LNCaP clone FGC (cell line): ENCODE measurements at regions not wholly inside any gene's neighbourhood (a gene's known extent, or its start where the extent isn't known, plus 50 kb on each side); places are given as distances from the start of the nearest gene placed in this dataset.
A peak's percentile ranks its signal among the peaks of the same experiment; 100 is the strongest.

ENCODE experiments used
- DNase-seq: peaks from one replicate; pipeline ENCODE4 v3.0.0-alpha.2; 2011; ENCODE audit warnings: low read depth
- H3K4me3 ChIP-seq: 2 replicates; pipeline ENCODE4 v1.5.1; 2011; ENCODE audit warnings: mild to moderate bottlenecking, low read depth, low read length, control low read depth
- TF ChIP-seq, protein P1 (sequence below): IDR thresholded peaks from 2 replicates; pipeline ENCODE4 v1.5.1; 2012; ENCODE audit warnings: mild to moderate bottlenecking; ENCODE audit not compliant: control insufficient read depth, insufficient read depth; ENCODE audit errors: extremely low read depth

DNA sequence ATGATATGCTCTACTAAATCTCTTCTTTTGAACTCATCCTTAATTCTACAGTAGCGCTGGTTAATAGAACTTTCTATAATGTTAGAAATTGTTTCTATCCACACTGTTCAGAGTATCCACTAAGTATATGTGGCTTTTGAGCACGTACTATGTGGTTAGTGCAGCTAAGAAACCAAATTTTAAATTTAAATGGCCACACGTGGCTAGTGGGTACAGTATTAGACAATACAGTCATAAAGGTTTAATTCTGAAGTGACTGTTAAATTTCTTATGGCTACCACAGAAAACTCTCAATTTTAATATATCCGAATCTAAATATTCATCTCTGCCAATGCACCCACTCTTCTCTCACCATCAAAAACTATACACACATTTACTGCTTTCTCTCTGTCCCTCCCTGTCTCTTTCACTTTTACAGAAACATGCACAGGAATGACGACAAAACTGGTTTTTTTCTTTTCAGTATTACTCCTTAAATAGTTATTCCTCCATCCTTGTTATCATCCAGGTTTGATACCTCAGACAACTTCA lies 583.9 kb downstream of the KCTD8 start:
- TF ChIP-seq, protein P1, sequence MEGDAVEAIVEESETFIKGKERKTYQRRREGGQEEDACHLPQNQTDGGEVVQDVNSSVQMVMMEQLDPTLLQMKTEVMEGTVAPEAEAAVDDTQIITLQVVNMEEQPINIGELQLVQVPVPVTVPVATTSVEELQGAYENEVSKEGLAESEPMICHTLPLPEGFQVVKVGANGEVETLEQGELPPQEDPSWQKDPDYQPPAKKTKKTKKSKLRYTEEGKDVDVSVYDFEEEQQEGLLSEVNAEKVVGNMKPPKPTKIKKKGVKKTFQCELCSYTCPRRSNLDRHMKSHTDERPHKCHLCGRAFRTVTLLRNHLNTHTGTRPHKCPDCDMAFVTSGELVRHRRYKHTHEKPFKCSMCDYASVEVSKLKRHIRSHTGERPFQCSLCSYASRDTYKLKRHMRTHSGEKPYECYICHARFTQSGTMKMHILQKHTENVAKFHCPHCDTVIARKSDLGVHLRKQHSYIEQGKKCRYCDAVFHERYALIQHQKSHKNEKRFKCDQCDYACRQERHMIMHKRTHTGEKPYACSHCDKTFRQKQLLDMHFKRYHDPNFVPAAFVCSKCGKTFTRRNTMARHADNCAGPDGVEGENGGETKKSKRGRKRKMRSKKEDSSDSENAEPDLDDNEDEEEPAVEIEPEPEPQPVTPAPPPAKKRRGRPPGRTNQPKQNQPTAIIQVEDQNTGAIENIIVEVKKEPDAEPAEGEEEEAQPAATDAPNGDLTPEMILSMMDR, result no peak
- H3K4me3 ChIP-seq, result no peak overlapping the region
- no peak for DNase-seq

DNA sequence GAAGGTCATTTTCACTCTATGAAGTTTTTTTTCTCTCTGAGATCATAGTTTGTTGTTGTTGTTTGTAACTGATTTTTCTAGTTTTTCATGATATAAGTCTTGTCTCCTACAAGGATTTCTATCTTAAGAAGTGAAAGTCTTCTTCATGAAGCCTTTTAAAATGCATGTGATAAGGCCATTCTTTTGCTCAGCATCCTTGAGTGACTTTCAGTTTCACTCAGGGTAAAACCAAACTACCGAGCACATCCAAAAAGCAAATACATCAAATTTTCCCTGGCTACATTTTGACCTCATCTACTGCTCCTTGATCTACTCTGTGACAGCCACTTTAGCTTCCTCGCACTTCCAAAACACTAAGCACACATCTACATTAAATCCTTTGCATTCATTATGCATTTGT lies 580.7 kb downstream of the KCTD8 start:
- TF ChIP-seq, protein P1, result no peak
- no peak overlapping the region for H3K4me3 ChIP-seq
- DNase-seq, result no peak

DNA sequence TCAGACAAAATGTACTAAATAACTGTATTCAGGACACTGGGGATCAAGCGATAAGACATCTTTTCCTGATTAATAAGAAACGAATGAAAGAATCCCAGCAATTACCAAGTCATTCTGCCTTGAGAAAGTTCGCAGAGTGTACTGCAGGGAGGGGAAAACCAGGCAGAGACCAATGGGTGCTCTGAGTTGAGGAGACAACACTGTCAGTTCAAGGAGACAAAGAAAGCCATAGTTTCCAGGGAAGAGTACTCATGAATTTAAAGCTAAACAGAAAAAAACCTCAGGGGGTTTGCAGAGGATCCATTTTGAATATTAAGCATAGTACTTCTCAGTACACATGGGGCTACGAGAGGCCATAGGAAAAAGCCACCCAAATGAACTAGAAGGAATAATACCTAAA lies 573.0 kb downstream of the KCTD8 start:
- no peak overlapping the region for H3K4me3 ChIP-seq
- TF ChIP-seq, protein P1, result no peak
- no peak for DNase-seq

DNA sequence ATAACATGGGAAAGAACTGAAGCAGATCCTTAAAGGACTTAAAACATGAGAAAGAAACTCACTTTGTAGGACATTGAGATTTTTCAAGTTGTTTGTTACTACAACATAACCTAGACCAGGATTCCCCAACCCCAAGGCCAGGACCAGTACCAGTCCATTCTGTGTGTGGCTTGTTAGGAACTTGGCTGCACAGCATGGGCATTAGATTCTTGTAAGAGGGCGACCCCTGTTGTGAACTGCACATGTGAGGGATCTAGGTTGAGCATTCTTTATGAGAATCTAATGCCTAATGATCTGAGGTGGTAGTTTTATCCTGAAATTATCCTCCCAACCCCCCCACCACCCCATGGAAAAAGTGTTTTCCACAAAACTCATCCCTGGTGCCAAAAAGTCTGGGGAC lies 566.1 kb downstream of the KCTD8 start:
- no peak overlapping the region for H3K4me3 ChIP-seq
- no peak for DNase-seq
- TF ChIP-seq, protein P1, result peak; percentile 21; the same call in 1 of the 2 replicates

DNA sequence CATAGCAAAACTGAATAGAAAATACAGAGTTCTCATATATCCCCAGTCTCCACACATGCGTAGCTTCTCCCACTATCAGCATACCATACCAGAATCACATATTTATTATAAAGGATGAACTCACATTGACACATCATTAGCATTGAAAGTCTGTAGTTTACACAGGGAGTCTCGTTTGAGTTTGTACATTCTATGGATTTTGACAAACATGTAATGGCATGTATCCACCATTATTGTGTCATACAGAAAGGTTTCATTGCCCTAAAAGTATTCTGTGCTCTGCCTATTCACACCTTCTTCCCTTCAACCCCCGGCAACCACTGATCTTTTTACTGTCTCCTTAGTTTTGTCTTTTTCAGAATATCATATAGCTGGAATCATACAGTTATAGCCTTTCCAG lies 562.4 kb downstream of the KCTD8 start:
- TF ChIP-seq, protein P1, result no peak
- no peak for DNase-seq
- H3K4me3 ChIP-seq, result no peak overlapping the region

DNA sequence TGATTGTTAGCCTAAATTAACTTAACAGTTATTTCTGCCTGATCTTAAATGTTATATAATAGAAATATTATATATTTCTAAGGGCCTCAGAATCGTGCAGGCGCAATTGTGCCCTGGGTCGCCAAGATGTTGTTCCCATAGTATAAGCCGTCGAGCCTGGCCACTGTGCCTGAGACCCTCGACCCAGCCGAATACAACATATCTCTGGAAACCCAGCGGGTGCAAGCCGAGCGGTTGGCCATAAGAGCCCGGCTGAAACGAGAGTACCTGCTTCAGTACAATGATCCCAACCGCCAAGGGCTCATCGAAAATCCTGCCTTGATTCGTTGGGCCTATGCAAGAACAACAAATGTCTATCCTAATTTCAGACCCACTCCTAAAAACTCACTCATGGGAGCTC lies 549.8 kb downstream of the KCTD8 start:
- TF ChIP-seq, protein P1, result no peak
- no peak overlapping the region for H3K4me3 ChIP-seq
- no peak for DNase-seq

DNA sequence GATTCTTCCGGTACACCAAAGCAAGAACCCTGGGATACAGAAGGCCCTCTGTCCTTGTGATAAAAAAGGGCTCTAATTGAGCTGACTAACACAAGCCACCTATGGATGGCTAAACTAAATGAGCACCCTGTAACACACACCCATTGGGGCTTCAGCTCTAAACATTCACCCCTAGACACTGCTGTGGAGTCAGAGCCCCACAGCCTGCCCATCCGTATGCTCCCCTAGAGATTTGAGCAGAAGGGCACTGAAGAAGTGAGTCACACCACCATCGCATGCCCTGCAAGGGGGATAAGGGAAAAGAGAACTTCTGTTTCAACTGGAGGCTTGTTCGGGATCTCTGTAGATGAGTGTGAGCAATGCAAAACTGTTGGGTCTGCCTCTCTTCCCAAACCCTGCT lies 545.2 kb downstream of the KCTD8 start:
- TF ChIP-seq, protein P1, result no peak

More for the DNA sequence above, 545.2 kb downstream of the KCTD8 start:
- DNase-seq, result no peak
- H3K4me3 ChIP-seq, result no peak overlapping the region
